ENCODE measurements at regions not wholly inside any gene's neighbourhood (a gene's known extent, or its start where the extent isn't known, plus 50 kb on each side); places are given as distances from the start of the nearest gene placed in this dataset.

DNA sequence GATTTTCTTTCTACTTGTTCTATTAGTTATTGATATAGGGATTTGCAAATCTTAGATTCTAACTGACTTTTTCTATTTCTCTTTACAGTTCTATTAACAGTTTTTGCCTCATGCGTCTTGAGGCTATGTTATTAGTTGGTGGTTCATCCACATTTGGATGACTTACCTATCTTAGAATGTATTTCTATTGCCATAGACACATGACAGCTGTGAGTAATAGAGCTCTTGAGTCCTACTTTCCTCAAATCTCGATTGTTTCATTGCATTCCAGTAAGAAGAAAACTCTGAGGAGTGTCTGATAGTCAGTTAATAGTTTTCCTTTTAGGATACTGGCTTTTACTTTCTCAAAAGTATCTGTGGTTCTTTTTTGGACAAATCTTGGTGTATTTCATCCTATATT is 241.4 kb upstream of the ZNF32 start:
- POLR2A ChIA-PET = no interaction called here
- Mint-ChIP-seq H3K4me3 (no peak overlapping the region), H3K9me3 (no peaks in the 10 kb centered on the region), H3K27ac (no peak overlapping the region), H3K36me3 (no peaks in the 10 kb centered on the region), H3K27me3 (peaks cover 11 to 14% of the 10 kb centered on the region in 2 donors), H3K4me1 (no peaks in the 10 kb centered on the region)
- ATAC-seq (replicated peaks in 1 of 4) = no peak
- no peaks in the 10 kb centered on the region for H3K4me1 ChIP-seq (ENCODE audit: control insufficient read depth in 1 of 2, extremely low read depth in 1 of 2, insufficient read depth in 2 of 2, low read length in 2 of 2)
- H3K36me3 ChIP-seq (ENCODE audit: control insufficient read depth in 2 of 2, extremely low read depth in 1 of 2, insufficient read depth in 1 of 2, low read length in 1 of 2) = no peaks in the 10 kb centered on the region
- CTCF ChIA-PET = no interaction called here
- no peak overlapping the region for H3K4me3 ChIP-seq (ENCODE audit: control insufficient read depth in 1 of 2, extremely low read depth in 1 of 2, low read length in 1 of 2)
- no peaks in the 10 kb centered on the region for H3K9me3 ChIP-seq
- no peaks in the 10 kb centered on the region for H3K27me3 ChIP-seq (replicated peaks in 1 of 2; ENCODE audit: control insufficient read depth in 2 of 2, extremely low read depth in 1 of 2, insufficient read depth in 2 of 2, low read length in 1 of 2)
- no peak for DNase-seq
- no peak overlapping the region for H3K27ac ChIP-seq (ENCODE audit: low read length)
- WGBS (ENCODE audit: insufficient coverage) = no CpG with 5 or more reads among the region's 2 CpGs

DNA sequence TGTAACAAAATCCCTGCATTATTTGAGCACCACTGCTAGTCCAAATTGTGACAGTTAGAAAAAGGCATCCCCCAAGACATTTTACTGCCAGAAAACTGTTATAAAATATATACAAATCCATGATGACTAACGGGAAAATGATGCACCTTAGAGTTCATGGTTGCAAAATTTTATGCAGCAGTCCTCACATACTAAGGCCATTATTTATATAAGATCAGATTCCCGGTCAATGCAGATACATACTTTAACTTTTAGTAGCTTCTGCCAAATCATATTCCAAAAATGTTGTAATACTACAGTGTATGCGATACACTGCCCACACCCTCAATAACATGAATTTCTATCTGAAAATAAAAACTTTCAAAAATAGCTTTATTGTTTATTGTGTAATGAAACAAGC is 239.9 kb upstream of the ZNF32 start:
- POLR2A ChIA-PET = interaction anchor here in 1 of 2 donors (0.6 kb wide), 1 partner anchor 995 kb away, joined by 3 read pairs; no protein-coding TSS in a partner anchor
- H3K4me1 Mint-ChIP-seq = no peaks in the 10 kb centered on the region
- no peaks in the 10 kb centered on the region for H3K36me3 Mint-ChIP-seq
- Histone ChIP-seq H3K27ac (ENCODE audit: low read length) (no peak overlapping the region), H3K9me3 (no peaks in the 10 kb centered on the region), H3K27me3 (replicated peaks in 1 of 2; ENCODE audit: control insufficient read depth in 2 of 2, extremely low read depth in 1 of 2, insufficient read depth in 2 of 2, low read length in 1 of 2) (peaks cover 0 to 4% of the 10 kb centered on the region in 2 experiments), H3K4me1 (ENCODE audit: control insufficient read depth in 1 of 2, extremely low read depth in 1 of 2, insufficient read depth in 2 of 2, low read length in 2 of 2) (no peaks in the 10 kb centered on the region), H3K4me3 (ENCODE audit: control insufficient read depth in 1 of 2, extremely low read depth in 1 of 2, low read length in 1 of 2) (no peak overlapping the region), H3K36me3 (ENCODE audit: control insufficient read depth in 2 of 2, extremely low read depth in 1 of 2, insufficient read depth in 1 of 2, low read length in 1 of 2) (no peaks in the 10 kb centered on the region)
- CTCF ChIA-PET = no interaction called here
- no peak for ATAC-seq (replicated peaks in 1 of 4)
- peaks cover 11 to 14% of the 10 kb centered on the region in 2 donors for H3K27me3 Mint-ChIP-seq
- no peak for DNase-seq
- H3K4me3 Mint-ChIP-seq = no peak overlapping the region
- peak overlapping the region in 1 of 2 donors; percentile 48 for H3K27ac Mint-ChIP-seq
- H3K9me3 Mint-ChIP-seq = no peaks in the 10 kb centered on the region
- no CpG with 5 or more reads among the region's 3 CpGs for WGBS (ENCODE audit: insufficient coverage)

GRCh38 chr10:43885842-43886241 is 237.2 kb upstream of the ZNF32 start:
- peaks cover 0 to 4% of the 10 kb centered on the region in 2 experiments for H3K27me3 ChIP-seq (replicated peaks in 1 of 2; ENCODE audit: control insufficient read depth in 2 of 2, extremely low read depth in 1 of 2, insufficient read depth in 2 of 2, low read length in 1 of 2)
- no peaks in the 10 kb centered on the region for H3K9me3 Mint-ChIP-seq
- ChIA-PET CTCF (no interaction called here), POLR2A (no interaction called here)
- peaks cover 8% of the 10 kb centered on the region in 2 donors for H3K27me3 Mint-ChIP-seq
- WGBS (ENCODE audit: insufficient coverage) = no CpG with 5 or more reads among the region's 2 CpGs
- H3K27ac Mint-ChIP-seq = no peak overlapping the region
- no peaks in the 10 kb centered on the region for H3K4me1 ChIP-seq (ENCODE audit: control insufficient read depth in 1 of 2, extremely low read depth in 1 of 2, insufficient read depth in 2 of 2, low read length in 2 of 2)
- no peak for DNase-seq
- no peaks in the 10 kb centered on the region for H3K36me3 ChIP-seq (ENCODE audit: control insufficient read depth in 2 of 2, extremely low read depth in 1 of 2, insufficient read depth in 1 of 2, low read length in 1 of 2)
- H3K27ac ChIP-seq (ENCODE audit: low read length) = no peak overlapping the region
- H3K9me3 ChIP-seq = no peaks in the 10 kb centered on the region
- no peaks in the 10 kb centered on the region for H3K36me3 Mint-ChIP-seq
- no peaks in the 10 kb centered on the region for H3K4me1 Mint-ChIP-seq
- ATAC-seq (replicated peaks in 1 of 4) = no peak
- no peak overlapping the region for H3K4me3 Mint-ChIP-seq
- H3K4me3 ChIP-seq (ENCODE audit: control insufficient read depth in 1 of 2, extremely low read depth in 1 of 2, low read length in 1 of 2) = no peak overlapping the region

DNA sequence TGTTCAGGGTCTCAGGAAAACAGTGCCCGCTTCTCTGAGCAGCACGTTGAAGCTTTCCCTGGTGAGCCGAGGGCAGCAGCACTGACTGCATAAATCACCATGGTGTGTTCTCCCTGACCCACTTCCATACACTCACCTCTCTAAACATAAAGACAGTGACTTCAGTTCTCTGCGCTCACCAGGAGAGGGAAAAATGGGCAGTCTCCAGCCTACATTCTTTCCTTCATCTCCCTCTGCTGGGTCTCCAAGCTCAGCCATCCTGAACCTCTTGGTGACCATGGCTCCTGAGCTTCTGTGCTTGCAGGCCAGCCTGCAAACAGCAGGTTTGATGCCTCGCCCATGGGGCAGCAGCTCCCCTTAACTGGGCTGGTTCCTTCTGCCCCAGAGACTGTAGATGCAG is 236.6 kb upstream of the ZNF32 start:
- ChIA-PET CTCF (no interaction called here), POLR2A (no interaction called here)
- Mint-ChIP-seq H3K36me3 (no peaks in the 10 kb centered on the region), H3K4me1 (no peaks in the 10 kb centered on the region), H3K9me3 (no peaks in the 10 kb centered on the region), H3K27me3 (peaks cover 5 to 8% of the 10 kb centered on the region in 2 donors), H3K27ac (no peak overlapping the region), H3K4me3 (no peak overlapping the region)
- Histone ChIP-seq H3K4me3 (ENCODE audit: control insufficient read depth in 1 of 2, extremely low read depth in 1 of 2, low read length in 1 of 2) (no peak overlapping the region), H3K36me3 (ENCODE audit: control insufficient read depth in 2 of 2, extremely low read depth in 1 of 2, insufficient read depth in 1 of 2, low read length in 1 of 2) (no peaks in the 10 kb centered on the region), H3K9me3 (no peaks in the 10 kb centered on the region), H3K27me3 (replicated peaks in 1 of 2; ENCODE audit: control insufficient read depth in 2 of 2, extremely low read depth in 1 of 2, insufficient read depth in 2 of 2, low read length in 1 of 2) (peaks cover 0 to 4% of the 10 kb centered on the region in 2 experiments), H3K27ac (ENCODE audit: low read length) (no peak overlapping the region), H3K4me1 (ENCODE audit: control insufficient read depth in 1 of 2, extremely low read depth in 1 of 2, insufficient read depth in 2 of 2, low read length in 2 of 2) (no peaks in the 10 kb centered on the region)
- 87% methylated on average over 5 of the region's 5 CpGs for WGBS (ENCODE audit: insufficient coverage)
- no peak for ATAC-seq (replicated peaks in 1 of 4)
- DNase-seq = no peak

- Histone ChIP-seq H3K4me1 (ENCODE audit: control insufficient read depth in 1 of 2, extremely low read depth in 1 of 2, insufficient read depth in 2 of 2, low read length in 2 of 2) (no peaks in the 10 kb centered on the region), H3K4me3 (ENCODE audit: control insufficient read depth in 1 of 2, extremely low read depth in 1 of 2, low read length in 1 of 2) (no peak overlapping the region), H3K36me3 (ENCODE audit: control insufficient read depth in 2 of 2, extremely low read depth in 1 of 2, insufficient read depth in 1 of 2, low read length in 1 of 2) (no peaks in the 10 kb centered on the region), H3K27ac (ENCODE audit: low read length) (no peak overlapping the region), H3K9me3 (no peaks in the 10 kb centered on the region), H3K27me3 (replicated peaks in 1 of 2; ENCODE audit: control insufficient read depth in 2 of 2, extremely low read depth in 1 of 2, insufficient read depth in 2 of 2, low read length in 1 of 2) (peaks cover 0 to 4% of the 10 kb centered on the region in 2 experiments)
- ATAC-seq (replicated peaks in 1 of 4) (no peak), DNase-seq (no peak)
- no peaks in the 10 kb centered on the region for H3K9me3 Mint-ChIP-seq
- CTCF ChIA-PET = no interaction called here
- no peaks in the 10 kb centered on the region for H3K36me3 Mint-ChIP-seq
- no peak overlapping the region for H3K27ac Mint-ChIP-seq
- no peaks in the 10 kb centered on the region for H3K4me1 Mint-ChIP-seq
- 78% methylated on average over 2 of the region's 8 CpGs for WGBS (ENCODE audit: insufficient coverage)
- peaks cover 5 to 8% of the 10 kb centered on the region in 2 donors for H3K27me3 Mint-ChIP-seq
- H3K4me3 Mint-ChIP-seq = no peak overlapping the region
- POLR2A ChIA-PET = no interaction called here
Measured at GRCh38 chr10:43884501-43885105, 235.9 kb upstream of the ZNF32 start.

GRCh38 chr10:43882711-43883110 is 234.0 kb upstream of the ZNF32 start:
- no peaks in the 10 kb centered on the region for H3K36me3 Mint-ChIP-seq
- Histone ChIP-seq H3K9me3 (no peaks in the 10 kb centered on the region), H3K27me3 (replicated peaks in 1 of 2; ENCODE audit: control insufficient read depth in 2 of 2, extremely low read depth in 1 of 2, insufficient read depth in 2 of 2, low read length in 1 of 2) (peaks cover 0 to 15% of the 10 kb centered on the region in 2 experiments), H3K36me3 (ENCODE audit: control insufficient read depth in 2 of 2, extremely low read depth in 1 of 2, insufficient read depth in 1 of 2, low read length in 1 of 2) (no peaks in the 10 kb centered on the region), H3K4me3 (ENCODE audit: control insufficient read depth in 1 of 2, extremely low read depth in 1 of 2, low read length in 1 of 2) (no peak overlapping the region), H3K4me1 (ENCODE audit: control insufficient read depth in 1 of 2, extremely low read depth in 1 of 2, insufficient read depth in 2 of 2, low read length in 2 of 2) (no peaks in the 10 kb centered on the region), H3K27ac (ENCODE audit: low read length) (no peak overlapping the region)
- CTCF ChIA-PET = no interaction called here
- no peak overlapping the region for H3K4me3 Mint-ChIP-seq
- ATAC-seq (replicated peaks in 1 of 4) (no peak), DNase-seq (no peak)
- POLR2A ChIA-PET = no interaction called here
- H3K4me1 Mint-ChIP-seq = no peaks in the 10 kb centered on the region
- WGBS (ENCODE audit: insufficient coverage) = 38% methylated on average over 1 of the region's 2 CpGs
- H3K9me3 Mint-ChIP-seq = no peaks in the 10 kb centered on the region
- H3K27me3 Mint-ChIP-seq = peaks cover 0 to 8% of the 10 kb centered on the region in 2 donors
- no peak overlapping the region for H3K27ac Mint-ChIP-seq

DNA sequence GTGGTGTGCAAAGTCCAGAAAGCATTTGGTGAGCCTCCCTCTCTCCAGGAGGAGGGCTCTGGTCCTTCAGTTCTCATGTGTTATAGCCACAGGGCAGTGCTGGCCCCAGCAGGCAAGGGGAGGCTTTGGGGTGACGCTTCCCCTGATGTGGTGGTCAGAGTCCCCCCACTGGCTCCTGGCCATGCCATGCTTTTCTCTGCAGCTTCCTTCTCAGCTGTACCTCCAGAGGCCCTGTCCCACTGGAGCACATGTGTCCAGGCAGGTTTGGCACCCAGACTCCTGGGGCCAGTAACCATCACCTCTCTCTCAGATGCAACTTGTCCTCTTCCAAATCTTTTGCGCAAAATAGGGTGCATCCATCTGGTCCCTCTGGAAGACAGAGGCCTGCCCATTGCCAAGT is 233.0 kb upstream of the ZNF32 start:
- Histone ChIP-seq H3K27me3 (replicated peaks in 1 of 2; ENCODE audit: control insufficient read depth in 2 of 2, extremely low read depth in 1 of 2, insufficient read depth in 2 of 2, low read length in 1 of 2) (peaks cover 0 to 15% of the 10 kb centered on the region in 2 experiments), H3K4me1 (ENCODE audit: control insufficient read depth in 1 of 2, extremely low read depth in 1 of 2, insufficient read depth in 2 of 2, low read length in 2 of 2) (no peaks in the 10 kb centered on the region), H3K4me3 (ENCODE audit: control insufficient read depth in 1 of 2, extremely low read depth in 1 of 2, low read length in 1 of 2) (no peak overlapping the region), H3K9me3 (no peaks in the 10 kb centered on the region), H3K36me3 (ENCODE audit: control insufficient read depth in 2 of 2, extremely low read depth in 1 of 2, insufficient read depth in 1 of 2, low read length in 1 of 2) (no peaks in the 10 kb centered on the region), H3K27ac (ENCODE audit: low read length) (no peak overlapping the region)
- H3K27me3 Mint-ChIP-seq = peaks cover 0 to under 1% of the 10 kb centered on the region in 2 donors
- DNase-seq (no peak), ATAC-seq (replicated peaks in 1 of 4) (no peak)
- H3K36me3 Mint-ChIP-seq = no peaks in the 10 kb centered on the region
- no peak overlapping the region for H3K27ac Mint-ChIP-seq
- ChIA-PET CTCF (no interaction called here), POLR2A (no interaction called here)
- WGBS (ENCODE audit: insufficient coverage) = 94% methylated on average over 2 of the region's 2 CpGs
- H3K9me3 Mint-ChIP-seq = no peaks in the 10 kb centered on the region
- no peaks in the 10 kb centered on the region for H3K4me1 Mint-ChIP-seq
- H3K4me3 Mint-ChIP-seq = no peak overlapping the region
